ENCODE measurements at regions not wholly inside any gene's neighbourhood (a gene's known extent, or its start where the extent isn't known, plus 50 kb on each side); places are given as distances from the start of the nearest gene placed in this dataset.
A peak's percentile ranks its signal among the peaks of the same experiment; 100 is the strongest.
"Not testable (repeated sequence)": the region's sequence is repeated elsewhere in the genome, so short reads cannot be mapped to it uniquely, and the experiment has no call there.

- no peak for DNase-seq (ENCODE audit: low spot score)
Measured at GRCh38 chr5:103840600-103840999, 278.0 kb upstream of the NUDT12 start.

DNA sequence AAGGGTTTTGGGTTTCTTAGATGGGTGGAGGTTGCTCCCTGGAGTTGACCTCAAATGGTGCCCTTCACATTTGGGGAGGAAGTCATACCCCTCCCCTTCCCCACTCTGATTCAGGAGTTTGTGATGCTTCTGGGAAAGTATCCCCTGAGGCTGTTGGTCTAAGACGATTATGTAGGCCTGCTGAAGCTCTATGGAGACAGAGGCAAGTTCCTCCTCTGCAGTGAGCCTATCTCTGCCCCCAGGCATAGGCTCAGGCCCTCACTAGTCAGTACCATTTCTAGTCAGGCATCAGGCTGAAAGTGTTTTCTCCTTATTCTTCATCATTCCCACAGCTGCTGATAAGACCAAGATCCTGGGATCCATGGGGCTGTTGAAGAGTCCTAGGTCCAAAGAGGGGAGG lies 271.6 kb upstream of the NUDT12 start:
- DNase-seq (ENCODE audit: low spot score): no peak

- DNase-seq (ENCODE audit: low spot score): no peak
Measured at GRCh38 chr5:103829585-103829984, 267.0 kb upstream of the NUDT12 start.

GRCh38 chr5:103827976-103828375 lies 265.4 kb upstream of the NUDT12 start:
- no peak for DNase-seq (ENCODE audit: low spot score)

DNA sequence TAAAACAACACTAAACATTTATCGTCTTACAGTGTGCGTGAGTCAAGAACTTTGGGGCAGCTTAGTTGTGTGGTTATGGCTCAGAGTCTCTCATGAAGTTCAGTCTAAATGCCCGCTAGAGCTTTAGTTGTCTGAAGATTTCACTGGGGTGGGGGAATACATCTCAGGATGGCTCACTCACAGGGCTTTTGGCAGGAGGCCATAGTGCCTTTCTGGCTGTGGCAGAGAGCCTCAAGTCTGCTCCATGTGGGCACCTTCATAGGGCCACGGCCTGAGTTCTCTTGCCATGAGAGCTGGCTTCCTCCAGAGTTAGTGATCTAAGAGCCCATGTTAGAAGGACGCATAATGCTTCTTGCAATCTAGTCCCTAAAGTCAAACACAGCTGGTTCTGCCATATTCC lies 258.8 kb upstream of the NUDT12 start:
- DNase-seq (ENCODE audit: low spot score): no peak

GRCh38 chr5:103808464-103809106 lies 246.0 kb upstream of the NUDT12 start:
- peak; percentile 81 for DNase-seq (ENCODE audit: low spot score)

- DNase-seq (ENCODE audit: low spot score): no peak
Measured at GRCh38 chr5:103804711-103805110, 242.1 kb upstream of the NUDT12 start.

DNA sequence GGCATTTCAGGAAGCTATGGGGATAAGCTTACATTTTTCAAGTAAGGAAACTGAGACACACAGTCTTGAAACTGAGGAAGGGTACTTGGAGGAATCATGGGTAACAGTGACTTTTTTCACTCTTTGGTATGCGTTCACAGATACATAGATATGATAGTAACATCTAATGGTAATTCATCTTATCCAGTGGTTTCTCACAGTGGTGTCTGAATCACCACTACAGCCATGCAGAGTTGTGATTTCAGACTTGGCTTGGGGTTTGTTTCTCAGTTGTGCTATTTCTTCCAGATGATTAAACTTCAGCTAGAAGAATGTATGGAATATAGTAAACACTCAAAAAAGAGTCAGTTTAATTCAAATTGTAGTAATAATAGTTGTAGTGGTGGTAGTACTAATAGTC lies 239.1 kb upstream of the NUDT12 start:
- DNase-seq (ENCODE audit: low spot score): no peak

GRCh38 chr5:103800741-103801495 lies 238.3 kb upstream of the NUDT12 start:
- no peak for DNase-seq (ENCODE audit: low spot score)

GRCh38 chr5:103793595-103794182 lies 231.1 kb upstream of the NUDT12 start:
- no peak for DNase-seq (ENCODE audit: low spot score)

DNA sequence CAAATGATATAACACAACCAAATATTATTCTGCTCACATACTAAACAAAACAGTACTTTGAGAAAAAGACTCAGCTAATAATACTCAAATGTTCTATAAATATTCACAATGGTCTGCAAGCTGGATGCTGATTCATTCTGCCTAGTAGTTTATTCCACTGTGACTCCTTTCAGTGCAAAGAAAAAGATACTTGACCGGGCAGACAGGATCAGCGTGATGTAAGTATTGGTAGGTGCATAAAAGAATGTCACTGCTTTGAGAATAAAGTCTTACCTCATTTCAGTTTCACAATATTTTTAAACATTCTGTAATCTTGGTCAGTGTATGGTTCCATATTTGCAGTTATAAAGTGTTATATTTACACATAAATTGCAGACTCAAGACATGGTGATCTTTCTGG lies 223.0 kb upstream of the NUDT12 start:
- no peak for DNase-seq (ENCODE audit: low spot score)

- DNase-seq (ENCODE audit: low spot score): no peak
Measured at GRCh38 chr5:103783669-103784068, 221.1 kb upstream of the NUDT12 start.

DNA sequence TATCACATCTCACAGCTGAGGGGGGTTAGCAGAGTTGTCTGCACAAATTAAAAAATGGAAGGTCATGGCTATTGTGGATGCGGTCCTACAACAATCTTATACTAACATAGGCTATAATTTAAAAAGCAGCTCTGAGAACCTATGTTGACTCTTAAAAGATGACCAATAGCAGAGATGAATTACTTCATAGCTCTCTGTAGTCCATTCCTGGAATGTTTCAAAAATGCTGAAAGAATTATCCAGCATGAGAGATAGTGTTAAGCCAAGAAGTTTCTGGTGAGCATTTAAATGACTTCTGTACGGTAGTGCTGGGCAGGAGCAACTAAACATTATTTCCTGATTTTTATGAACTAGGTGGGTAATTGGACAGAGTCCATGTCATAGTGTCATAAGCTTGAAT lies 218.2 kb upstream of the NUDT12 start:
- no peak for DNase-seq (ENCODE audit: low spot score)

DNA sequence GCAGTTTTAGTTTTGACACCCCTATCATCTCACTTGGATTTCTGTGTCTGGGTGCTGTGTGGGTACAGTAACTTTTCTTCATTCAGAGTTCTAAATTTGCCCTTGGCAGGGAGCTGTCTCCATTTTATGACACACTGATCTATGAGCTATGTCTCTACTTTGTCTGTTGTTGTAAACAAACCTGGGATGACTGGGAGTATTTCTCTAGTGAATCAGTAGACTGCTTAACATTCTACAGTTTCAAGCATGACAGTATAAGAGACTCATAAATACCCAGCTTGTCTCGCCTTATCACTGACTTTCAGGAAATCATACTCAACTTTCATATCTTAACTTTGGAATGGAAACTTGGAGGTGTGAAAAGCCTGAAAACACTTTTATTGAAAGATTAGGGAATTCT lies 212.1 kb upstream of the NUDT12 start:
- no peak for DNase-seq (ENCODE audit: low spot score)

DNA sequence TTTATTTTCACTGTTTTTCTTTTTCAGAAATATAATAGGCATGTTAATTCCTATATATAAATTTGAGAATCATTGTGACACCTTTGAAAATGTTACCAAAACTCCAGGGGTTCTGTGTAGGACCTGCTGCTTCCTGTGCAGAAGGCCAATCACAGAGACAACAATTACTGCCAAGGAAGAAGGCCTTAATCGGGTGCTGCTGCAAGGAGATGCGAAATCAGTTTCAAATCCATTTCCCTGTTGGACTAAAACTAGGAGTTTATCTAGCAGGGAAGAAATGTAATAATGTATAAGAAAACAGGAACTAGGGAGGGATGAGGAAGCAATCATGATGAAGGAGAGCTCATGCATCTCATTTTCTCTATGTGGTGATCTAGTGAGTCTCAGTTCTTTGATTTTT lies 209.7 kb upstream of the NUDT12 start:
- no peak for DNase-seq (ENCODE audit: low spot score)

DNA sequence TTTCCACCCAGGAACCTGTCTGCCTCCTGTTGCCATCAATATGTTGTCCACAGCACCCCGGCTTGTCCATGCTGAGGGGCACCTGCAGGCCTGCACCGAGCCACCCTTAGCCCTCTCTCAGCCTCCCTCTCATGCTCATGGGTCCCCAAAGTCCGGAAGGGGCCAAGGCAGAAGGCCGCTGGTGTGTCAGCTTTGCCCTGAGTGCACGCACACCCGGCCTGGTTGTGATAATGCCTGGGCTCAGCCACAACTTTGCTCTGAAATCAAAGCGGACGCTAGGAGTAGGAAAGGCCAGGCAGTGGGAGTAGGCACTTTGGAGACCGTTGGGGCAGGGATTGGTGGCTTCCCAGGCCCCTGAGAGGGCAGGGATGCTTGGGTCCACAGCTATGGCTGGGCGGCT lies 201.8 kb upstream of the NUDT12 start:
- no peak for DNase-seq (ENCODE audit: low spot score)

DNA sequence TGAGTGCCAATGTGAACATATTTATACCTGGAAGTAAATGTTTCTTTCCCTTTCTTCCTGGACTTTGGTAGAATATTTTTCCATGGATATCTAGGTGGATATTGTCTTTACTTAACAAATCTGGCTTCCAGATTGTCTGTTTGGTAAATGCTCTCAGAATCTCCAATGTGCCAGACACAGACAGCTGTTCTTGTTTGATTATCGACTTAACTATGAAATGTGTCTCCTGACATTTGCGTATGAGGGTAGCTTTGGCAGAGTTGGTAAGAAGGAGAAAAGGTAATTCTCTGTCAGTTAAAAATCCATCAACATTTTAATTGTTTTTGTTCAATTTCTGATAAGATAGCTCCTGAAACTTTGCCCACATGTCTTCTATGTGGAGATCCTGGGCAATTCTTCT lies 196.4 kb upstream of the NUDT12 start:
- no peak for DNase-seq (ENCODE audit: low spot score)

DNA sequence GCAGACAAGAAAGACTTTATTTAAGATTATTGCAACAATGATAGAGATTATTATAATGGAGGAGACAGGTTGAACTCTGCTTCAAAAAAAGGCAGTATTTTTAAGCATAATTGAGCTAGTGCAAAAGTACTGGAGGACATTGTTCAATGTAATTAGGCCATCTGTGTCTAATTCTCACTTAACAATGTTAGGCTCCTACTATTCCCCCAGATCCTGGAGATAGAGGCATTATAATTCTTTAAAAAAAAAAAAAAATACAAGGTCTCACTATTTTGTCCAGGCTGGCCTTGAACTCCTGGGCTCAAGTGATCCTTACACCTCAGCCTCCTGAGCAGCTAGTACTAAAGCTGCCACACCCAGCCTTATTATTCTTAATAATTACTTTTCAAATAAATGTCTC lies 193.4 kb upstream of the NUDT12 start:
- no peak for DNase-seq (ENCODE audit: low spot score)

DNA sequence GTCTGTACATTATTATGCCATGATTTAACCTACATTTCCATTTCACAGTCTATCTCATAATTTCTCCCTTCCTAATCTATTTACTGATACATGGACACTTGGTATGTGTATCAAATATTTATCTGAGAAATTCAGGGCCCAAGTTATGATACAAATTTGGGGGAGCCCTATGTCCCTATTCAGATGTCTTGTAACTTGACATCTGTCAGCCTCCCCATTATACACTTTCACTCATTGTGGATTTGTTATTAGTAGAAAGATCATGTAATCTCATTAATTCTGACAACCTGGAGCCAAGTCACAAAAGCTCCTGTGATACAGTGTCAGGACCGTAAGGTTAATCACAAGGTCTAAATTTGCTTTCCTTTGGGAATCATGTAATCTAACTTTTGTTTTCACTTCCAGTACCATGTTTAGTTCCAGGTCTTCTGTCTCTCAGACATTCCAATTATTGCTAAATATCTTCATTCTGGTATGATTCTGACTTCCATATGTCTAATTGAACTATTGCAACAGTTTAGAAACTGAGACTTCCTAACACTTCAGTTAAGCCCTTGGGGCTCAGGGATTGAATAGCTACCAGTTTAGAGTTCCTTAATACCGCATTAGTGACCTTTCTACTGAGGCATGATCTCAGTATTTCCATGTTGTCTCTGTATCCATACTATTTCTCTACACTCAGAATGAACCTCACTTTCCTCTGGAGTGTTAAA lies 182.9 kb upstream of the NUDT12 start:
- DNase-seq (ENCODE audit: low spot score): no peak

GRCh38 chr5:103744159-103744558 lies 181.6 kb upstream of the NUDT12 start:
- DNase-seq (ENCODE audit: low spot score): no peak

DNA sequence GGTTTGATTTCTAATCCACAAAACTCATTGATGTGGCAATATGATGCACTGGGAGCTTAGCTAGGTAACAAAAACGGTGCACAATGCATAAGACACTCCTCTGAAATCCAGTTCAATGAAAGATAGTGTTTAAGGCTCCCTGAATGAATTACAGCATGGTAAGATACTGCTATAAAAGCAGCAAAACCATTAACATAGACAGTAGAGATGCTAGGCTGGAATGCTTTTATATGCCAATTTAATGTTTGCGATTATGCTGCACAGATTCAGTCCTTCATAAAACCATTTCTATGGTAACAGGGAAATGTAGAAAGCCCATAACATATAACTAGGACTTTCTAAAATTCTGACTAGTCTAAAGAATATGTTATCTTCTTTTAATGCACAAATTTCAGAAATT lies 180.8 kb upstream of the NUDT12 start:
- no peak for DNase-seq (ENCODE audit: low spot score)

- no peak for DNase-seq (ENCODE audit: low spot score)
Measured at GRCh38 chr5:103741984-103742383, 179.4 kb upstream of the NUDT12 start.

GRCh38 chr5:103736343-103736742 lies 173.8 kb upstream of the NUDT12 start:
- DNase-seq (ENCODE audit: low spot score): not testable (repeated sequence)
